Sigmoid colon (tissue), 4 donors: ENCODE measurements at regions not wholly inside any gene's neighbourhood (a gene's known extent, or its start where the extent isn't known, plus 50 kb on each side); places are given as distances from the start of the nearest gene placed in this dataset.

Source experiments
- EP300 ChIP-seq, 4 donors: sonication (generic); formaldehyde crosslinking; IDR thresholded peaks; one replicate each; pipeline ENCODE4 v1.6.1; 2017; ENCODE audit warnings: antibody characterized with exemption in 4 of 4
- POLR2A ChIP-seq, 2 donors: fragments of 450-650 bp; IDR thresholded peaks; one replicate each; pipeline ENCODE4 v1.6.1; 2016; ENCODE audit warnings: antibody characterized with exemption in 2 of 2, mild to moderate bottlenecking in 2 of 2, moderate library complexity in 2 of 2
- TF ChIP-seq, protein P1 (sequence below), 4 experiments: fragments of 450-650 bp in 3 of 4; fragments of 200-600 bp in 1 of 4; IDR thresholded peaks; one replicate each; pipeline ENCODE4 v1.5.1; 2016 to 2019; ENCODE audit warnings: antibody characterized with exemption in 4 of 4, mild to moderate bottlenecking in 3 of 4, moderate library complexity in 2 of 4

- TF ChIP-seq, protein P1, sequence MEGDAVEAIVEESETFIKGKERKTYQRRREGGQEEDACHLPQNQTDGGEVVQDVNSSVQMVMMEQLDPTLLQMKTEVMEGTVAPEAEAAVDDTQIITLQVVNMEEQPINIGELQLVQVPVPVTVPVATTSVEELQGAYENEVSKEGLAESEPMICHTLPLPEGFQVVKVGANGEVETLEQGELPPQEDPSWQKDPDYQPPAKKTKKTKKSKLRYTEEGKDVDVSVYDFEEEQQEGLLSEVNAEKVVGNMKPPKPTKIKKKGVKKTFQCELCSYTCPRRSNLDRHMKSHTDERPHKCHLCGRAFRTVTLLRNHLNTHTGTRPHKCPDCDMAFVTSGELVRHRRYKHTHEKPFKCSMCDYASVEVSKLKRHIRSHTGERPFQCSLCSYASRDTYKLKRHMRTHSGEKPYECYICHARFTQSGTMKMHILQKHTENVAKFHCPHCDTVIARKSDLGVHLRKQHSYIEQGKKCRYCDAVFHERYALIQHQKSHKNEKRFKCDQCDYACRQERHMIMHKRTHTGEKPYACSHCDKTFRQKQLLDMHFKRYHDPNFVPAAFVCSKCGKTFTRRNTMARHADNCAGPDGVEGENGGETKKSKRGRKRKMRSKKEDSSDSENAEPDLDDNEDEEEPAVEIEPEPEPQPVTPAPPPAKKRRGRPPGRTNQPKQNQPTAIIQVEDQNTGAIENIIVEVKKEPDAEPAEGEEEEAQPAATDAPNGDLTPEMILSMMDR (IDR thresholded peaks at IDR 0.05) = no peak
- TF ChIP-seq POLR2A (IDR thresholded peaks at IDR 0.05) (no peak), EP300 (IDR thresholded peaks at IDR 0.05) (no peak)
Measured at GRCh38 chr6:164159061-164159460, 744.5 kb downstream of the QKI start.
